HG02678 (cell line): ENCODE measurements at regions not wholly inside any gene's neighbourhood (a gene's known extent, or its start where the extent isn't known, plus 50 kb on each side); places are given as distances from the start of the nearest gene placed in this dataset.

Source experiments
- ATAC-seq: cut with Tn5 transposase; IDR thresholded peaks from one replicate; pipeline ENCODE4 v1.9.1; 2021; ENCODE audit warnings: mild to moderate bottlenecking, moderate library complexity; ENCODE audit not compliant: unreplicated experiment

DNA sequence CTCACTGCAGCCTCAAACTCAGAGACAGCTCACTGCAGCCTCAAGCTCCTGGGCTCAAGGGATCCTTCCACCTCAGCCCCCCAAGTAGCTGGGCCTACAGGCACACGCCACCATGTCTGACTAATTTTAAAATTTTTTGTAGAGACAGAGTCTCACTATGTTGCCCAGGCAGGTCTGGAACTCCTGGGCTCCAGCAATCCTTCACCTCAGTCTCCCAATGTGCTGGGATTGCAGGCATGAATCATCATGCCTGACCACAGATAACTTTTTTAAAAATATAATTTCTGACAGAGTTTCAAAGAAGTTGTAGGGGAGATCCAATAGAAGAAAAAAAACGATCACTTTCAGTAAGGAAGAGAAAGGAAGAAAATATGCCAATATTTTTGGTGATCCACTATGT is 189.7 kb upstream of the CDKN3 start:
- ATAC-seq: no peak

DNA sequence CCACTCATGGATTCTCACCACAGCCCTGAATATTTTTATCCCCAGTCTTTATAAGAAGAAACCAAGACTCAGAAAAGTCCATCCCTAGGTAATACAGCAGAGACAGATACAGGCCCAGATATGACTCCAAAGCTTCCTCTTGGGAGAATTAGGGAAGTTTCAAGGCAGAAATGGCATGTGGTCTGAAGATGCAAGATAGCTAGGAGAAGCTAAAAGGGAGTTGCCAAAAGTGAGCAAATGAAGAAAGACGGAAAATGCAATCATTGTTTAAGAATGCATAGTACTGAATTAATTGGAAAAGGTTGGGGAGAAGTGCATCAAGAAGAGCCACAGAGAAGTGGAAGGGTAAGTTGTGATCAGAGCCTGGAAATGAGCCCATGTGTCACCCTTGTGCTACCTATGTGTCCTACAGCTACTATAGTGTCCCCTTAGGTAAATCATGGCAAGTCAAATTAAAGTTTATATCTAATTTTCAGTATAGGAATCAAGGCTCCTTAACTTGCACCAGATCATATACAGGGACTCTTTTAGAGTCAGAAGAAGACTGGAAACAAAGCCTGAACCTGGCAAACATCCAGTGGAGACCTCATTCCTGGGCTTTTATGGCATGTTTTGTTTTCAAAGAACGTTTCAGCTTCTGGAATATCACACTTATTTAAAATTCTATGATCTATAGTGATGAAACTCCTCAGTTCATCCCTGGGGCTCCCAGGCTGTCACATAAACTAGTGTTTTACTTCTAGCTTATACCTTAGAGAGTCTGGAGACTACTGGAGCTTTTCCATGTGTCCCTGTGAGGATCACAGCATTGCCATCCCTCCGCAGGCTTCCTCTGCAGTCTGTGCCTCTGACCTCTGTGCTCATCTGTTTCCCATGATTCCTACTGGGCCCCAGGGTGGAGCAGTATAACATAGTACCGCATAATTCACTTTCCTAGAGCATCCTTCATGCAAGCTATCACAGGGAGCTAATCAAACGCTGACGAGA is 189.0 kb upstream of the CDKN3 start:
- no peak for ATAC-seq

DNA sequence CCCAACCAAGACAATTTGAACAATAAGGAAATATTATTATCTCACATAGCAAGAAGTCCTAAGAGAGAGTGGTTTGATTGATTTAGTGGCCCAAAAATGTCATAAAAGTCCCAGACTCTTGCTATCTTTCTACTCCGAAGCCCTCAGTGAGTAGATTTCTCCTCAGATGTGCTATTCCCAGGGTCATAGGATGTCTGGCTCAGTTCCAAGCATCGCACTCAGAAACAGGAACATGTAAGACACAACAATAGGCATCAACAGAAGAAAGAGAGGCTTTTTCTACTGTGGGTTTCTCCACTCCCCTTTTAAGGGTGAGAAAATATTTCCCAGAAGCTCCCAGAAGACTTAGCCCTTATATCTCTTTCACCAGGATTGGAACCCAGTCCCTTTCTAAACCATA is 188.1 kb upstream of the CDKN3 start:
- ATAC-seq: no peak

DNA sequence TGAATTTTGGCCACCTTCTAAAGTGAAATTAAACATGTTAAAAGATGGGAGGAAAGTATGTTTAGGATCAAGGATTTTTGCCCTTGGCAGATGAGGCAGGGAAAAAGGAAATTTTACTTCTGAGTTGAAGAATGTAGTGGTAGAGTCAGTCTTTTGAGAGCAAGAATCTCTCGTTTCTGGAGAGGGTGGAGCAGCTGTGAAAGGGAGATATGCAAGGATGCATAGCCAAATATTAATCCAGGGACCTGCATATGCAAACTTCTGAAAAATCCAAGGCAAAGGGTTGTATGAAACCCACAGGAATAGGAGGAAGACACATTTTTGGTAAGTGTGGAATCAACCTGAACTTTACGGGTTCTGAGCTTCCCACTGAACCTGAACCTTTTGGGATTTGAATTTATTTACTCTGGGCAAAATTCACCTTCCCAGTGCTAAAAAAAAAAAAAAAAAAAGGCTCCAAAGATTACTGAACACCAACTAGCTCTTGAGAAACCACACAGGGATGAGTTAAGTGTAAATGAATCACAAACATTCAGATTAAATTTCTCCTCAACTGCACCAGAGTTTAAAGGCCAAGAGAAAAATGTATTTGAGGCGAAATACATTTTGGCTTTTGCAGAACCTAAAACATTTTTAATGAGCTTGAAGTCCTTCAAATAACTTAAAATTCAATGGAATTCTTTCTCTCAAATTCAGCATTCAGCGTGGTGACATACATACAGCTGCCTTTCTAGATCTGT is 187.1 kb upstream of the CDKN3 start:
- no peak for ATAC-seq

DNA sequence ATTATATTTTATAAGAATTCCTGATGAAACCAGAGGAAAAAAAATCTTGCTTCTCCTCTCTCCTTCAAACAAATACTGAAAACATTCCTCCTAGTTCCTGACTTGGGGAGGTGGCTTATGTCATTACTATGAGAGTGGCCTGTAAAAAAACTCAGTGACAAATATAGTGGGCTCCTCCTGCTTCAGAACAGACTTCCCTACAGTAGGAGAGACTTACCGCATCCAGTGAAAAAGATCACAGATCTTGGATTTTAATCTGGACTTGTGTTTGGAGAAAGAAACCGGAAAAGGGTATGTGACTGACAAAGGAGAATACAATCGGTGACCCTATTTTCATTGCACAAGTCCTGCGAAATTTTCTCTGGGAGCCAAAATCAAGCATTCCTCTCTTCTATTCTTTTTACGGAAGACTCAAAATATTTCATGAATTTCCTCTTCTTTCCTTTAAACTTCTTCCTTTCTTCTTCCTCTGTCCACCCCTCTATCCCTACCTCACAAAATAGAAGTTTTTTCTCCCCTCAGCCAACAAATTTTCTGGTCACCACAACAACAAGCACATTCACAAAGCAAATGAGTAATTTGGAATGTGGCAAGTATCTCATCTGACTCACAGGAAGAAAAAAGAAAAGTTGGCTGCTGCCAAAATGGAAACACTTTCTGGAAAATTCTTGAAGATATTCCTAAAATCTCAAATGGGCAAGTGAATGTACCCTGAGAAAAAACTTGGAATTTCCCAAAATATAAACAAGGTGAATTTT is 185.1 kb upstream of the CDKN3 start:
- ATAC-seq: no peak

DNA sequence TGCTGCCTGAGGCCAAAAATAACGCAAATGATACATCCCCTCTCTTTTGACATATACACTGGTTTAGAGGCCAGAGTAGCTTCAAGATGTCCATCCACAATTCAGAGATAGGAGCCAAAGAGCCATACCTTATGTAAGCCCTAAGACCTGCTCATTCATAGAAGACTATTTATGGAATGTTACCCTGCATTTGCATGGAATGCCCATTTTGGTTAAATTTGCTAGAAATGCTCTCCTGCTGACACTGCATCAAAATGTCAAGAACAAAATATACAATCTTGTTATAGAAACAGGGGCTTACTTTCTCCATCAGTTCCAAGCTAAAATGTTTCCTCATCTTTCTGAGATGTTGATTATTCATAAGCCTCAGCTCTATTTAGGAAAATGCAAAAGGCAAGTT is 183.3 kb upstream of the CDKN3 start:
- ATAC-seq: no peak

DNA sequence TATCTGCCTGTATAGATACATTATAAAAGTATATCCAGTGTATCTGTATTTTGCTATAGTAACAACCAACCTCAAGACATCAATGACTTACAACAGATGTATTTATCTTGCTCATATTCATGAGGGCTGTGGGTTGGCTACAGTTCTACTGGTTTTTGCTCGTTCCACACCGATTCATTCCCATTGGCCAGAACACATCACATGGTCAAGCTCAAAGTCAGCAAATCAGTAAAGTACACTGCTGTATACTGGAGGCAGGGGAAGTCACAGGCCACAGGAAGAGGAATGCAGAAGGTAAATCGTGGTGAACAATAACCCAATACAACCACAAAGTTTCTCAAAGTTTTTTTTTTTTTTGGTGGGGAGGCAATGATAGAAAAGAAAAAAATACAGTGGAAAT is 180.0 kb upstream of the CDKN3 start:
- no peak for ATAC-seq

DNA sequence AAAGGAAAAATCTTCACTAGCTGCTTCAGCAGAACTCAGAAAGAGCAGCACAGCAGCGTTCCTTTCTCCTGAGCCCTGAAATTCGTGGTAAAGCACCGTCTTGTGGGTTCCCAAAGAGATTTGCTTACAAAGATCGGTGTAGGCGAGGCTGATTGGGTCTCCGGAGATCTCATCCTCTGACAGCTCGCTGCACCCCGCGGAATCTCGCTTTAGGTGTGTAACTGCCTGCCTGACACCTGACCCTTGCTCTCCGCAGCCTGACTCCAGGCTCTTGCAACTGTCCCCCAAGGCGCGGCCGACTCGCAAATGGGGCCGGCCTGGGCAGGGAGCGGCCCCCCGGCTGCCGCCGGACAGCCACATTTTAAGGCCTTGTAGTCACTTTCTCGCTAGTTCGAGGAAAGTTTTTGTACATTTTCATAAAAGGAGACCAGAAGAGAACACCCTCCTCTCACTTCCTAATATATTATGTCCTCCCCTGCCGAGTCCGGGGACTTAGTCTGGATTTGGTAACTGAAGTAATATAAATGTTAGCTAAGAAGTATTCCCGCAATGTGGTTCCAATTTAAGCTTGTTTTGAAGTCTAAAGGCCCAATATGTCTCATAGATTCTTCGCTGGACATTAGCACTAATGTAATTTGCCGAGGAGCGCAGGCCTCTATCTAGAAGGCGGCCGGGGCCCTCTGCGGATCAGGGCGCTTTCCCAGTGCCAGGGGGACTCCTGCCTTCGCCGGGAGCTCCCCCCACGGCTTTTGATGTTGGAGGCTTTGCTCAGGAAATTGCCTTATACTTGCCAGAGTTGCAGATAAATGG is 177.3 kb upstream of the CDKN3 start:
- ATAC-seq: no peak

DNA sequence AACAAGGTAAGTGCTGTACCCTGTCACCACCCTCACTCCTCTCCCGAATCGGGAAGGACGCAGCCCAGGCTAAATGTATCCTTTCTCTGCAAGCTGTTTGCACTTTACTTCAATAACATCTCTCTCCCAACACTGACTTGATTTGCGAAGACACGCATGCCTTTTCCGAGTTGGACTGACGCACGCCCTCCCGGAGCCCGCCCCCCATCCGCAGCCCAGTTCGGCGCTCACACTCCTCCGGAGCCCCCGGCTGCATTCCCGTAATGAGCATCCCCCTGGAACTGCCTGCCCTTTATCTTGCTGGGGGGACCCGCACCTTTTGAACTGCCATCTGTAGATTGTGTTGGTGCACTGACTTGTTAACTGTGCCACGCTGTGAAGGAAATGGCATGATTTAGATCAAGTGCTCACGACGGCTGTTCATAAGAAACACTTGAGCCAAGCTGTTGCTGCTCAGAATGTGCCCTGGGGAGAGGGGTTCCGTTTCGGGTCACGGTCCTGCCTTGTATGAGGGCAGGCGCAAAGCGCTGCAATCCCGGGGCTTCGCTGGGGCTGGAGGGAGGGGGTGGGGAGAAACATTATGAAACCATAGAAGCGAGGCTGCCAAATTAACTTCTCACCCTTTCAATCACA is 176.6 kb upstream of the CDKN3 start:
- ATAC-seq: no peak

DNA sequence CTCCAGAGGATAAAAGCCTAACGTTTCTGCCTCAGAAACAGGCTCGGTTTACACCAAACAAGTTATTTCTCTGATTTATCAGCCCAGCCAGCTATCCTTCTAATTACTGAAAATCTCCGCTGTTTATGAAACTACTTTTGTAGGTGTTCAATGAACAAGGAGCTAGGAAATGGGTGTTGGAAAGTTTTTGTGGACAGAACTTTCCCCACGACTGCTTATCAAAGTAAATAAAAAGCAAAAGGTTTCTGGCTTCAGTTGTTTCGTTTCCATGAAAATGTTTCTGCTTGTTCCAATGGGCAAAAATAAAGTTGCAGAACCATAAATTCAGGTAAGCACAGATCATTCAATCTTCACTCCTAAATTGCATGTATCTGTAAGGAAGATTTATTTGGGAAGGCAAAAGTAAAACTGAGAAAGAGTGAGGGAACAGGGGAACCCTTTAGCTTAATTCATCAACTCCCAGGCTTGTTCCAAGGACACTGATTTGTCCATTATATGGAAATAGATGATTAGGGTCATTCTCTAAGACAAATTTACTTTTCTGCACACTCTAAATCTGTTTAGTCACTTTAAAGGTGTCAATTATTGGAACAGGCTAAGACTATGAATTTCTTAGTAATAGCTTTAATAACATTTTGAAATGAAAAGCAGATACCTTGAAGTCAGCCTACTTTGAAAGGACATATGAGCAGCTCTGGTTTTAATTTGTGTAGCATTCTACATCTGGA is 175.9 kb upstream of the CDKN3 start:
- ATAC-seq: no peak

DNA sequence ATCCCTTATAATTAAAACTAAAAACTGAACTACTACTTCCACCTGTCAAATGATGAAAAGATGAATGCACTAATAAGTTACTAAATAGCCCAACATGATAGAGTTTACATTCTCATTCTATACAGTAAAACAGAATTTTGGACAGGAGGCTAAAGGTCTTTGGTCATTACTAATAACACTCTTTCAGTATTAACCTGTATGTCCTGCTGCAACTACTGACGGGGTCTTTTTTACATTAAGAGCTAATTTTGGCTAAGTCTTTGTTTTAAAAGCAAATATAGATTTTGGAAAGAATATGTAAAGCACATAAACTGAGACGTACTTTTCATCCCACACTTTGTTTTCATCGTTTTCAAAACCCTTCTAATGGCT is 175.4 kb upstream of the CDKN3 start:
- ATAC-seq: no peak

DNA sequence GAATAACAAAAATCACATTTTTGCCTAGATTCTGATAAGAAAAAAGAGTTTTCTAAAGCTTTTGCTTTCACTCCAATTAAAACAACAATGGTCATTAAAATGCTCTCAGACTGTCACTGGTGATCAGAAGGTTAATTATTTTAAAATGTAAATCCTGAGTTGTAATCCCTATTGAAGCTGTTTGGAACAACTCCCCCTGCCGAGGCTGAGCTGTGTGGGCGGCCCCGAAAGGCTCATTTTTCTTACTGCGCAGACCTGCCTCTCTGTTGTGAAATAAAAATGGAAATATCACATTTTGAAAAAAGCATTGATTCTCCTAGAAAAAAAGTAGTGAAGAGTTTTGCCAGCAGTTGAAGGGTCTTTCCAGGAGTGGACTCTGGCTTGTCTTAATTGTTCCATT is 174.8 kb upstream of the CDKN3 start:
- no peak for ATAC-seq

DNA sequence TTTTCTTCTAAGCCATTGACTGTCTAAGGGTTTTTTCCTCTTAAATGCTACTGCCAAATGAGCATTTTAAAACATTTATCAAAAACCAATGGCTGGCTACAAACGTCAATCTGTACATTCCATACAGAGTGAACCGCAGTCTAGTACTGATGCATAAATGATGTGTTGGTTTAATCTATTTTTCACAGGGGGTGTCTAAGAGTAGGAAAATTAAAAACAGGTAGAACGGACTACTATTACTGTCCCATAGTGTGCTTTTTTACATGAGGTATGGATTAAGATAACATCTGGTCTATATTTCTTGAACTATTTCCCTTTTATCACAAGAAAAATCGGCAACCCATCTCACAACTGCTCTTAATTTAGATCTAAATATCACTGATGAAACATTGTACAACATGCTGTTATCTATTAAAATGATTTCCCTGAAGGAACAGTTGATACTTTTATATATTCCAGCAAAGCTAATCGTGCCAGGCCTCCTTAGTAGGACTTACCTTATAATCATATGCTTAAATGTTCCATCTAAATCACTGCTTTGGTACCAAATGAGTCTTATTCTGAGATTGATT is 172.9 kb upstream of the CDKN3 start:
- no peak for ATAC-seq

DNA sequence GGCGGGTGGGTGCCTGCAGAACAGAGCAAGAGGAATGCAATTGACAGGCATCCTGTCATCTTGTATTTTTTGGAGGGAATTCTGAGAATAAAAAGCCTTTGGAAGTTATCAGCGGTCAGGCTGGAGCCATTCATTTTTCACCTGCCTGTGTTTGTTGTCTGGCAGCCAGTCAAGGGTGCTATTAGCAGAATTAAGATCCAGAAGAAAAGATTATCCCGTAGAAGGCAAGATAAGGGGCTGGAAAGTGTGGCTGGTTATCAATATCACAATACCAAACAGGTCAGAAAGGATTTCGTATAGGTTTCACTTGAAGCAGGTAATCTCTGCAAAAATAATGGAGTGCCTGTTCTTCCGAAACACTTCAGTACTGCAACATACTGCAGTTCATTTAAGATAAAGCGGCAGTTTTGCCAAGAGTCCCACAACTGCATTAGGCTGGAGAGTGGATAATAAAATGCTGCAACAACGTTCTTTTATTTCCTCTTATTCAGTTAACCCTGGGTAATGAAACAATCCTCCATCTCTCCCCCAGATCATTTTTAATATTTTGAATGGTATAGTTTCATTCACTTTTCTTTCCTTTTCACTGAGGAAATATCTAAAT is 171.2 kb upstream of the CDKN3 start:
- ATAC-seq: no peak

DNA sequence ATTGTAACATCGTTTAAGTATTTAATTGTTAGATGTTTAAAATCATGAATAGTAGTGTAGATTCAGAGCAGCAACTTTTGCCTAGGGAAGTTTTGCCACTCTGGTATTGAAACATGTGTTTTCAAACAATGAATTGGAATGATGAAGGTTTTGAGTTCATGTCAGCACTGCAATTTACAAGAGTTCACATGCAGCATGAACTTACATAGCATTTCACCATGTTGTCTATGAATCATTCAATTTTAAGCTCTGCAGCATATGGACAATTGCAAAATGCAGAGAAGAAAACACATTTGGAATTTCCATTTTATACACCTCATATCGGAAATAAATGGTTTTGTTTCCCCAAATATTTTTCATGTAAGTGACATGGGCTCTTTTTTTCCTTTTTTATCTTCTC is 170.7 kb upstream of the CDKN3 start:
- no peak for ATAC-seq

DNA sequence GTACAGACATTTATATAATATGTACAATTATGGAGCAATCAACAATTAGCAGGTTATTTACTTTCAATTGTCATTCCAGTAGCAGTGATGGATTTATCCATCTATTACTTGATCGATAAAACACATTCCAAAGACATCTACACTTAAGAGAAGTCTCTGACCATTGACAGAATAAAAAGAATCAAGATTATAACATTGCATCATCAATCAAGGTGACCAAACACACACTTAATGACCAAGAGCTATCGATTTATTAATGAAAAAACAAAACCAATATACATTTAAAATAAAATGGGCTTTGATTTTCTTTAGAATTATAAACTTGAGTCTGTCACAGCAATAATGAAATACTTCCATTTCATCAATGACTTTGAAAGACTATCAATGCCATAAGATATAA is 170.2 kb upstream of the CDKN3 start:
- ATAC-seq: no peak

DNA sequence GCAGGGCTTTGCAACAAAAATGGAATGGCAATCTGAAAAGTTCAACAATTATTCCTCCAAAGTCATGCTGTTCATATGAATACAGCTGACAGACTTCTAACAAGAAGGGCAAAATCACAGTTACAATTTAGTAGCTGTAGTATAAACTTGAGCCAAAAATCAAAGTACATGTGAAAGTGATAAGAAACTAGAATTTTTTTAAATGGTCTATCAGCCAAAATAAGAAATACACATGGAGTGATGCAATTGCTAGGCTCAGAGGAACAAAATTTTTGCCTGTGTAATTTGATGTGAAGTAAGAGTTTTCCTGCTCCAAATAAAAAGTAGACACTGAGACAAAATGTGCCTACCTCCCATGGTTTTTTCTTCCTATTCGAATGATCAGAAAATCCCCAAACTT is 167.7 kb upstream of the CDKN3 start:
- ATAC-seq: no peak

DNA sequence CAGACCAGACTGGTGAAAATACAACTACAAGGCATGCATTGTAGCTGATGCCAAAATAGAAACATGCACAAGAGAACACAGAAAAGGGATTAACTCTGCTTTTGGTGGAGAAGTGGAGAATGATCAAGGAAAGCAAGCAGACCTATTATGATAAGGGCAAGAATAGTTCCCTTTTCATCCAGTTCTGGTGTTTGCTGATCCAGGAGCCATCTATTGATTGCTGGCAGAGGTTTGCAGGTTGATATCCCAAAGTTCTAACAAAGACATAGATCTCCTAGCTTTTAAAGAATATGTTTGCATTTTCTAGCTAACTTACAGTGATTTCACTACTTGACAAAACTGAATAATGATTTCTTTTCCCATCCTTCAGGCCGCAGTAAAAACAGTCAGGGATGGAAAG is 166.2 kb upstream of the CDKN3 start:
- no peak for ATAC-seq

DNA sequence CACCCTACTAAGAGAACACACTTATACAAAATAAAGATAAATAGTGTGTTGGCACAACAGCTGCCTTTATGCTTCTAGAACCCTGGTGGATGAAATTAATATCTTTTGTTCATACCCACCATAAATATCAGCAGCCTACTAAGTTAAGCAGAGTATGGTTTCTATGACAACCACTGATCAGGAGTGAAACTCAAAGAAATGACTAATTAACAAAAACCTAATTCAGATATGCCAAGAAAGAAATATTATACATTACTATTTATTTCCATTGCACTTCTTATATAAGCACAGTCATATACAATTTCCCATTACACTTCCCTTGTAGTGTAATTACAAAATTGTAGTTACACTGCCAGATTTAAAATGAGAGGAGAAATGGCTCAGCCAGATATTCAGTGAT is 164.1 kb upstream of the CDKN3 start:
- ATAC-seq: no peak
